CD4-positive, alpha-beta T cell treated with Interleukin-17A for 4 hours (primary cell): ENCODE measurements at regions not wholly inside any gene's neighbourhood (a gene's known extent, or its start where the extent isn't known, plus 50 kb on each side); places are given as distances from the start of the nearest gene placed in this dataset.
A peak's percentile ranks its signal among the peaks of the same experiment; 100 is the strongest.
"Not testable (repeated sequence)": the region's sequence is repeated elsewhere in the genome, so short reads cannot be mapped to it uniquely, and the experiment has no call there.

ENCODE experiments used
- DNase-seq: peaks from one replicate; pipeline ENCODE4 v3.0.0-alpha.2; 2020; ENCODE audit warnings: mixed read lengths

DNA sequence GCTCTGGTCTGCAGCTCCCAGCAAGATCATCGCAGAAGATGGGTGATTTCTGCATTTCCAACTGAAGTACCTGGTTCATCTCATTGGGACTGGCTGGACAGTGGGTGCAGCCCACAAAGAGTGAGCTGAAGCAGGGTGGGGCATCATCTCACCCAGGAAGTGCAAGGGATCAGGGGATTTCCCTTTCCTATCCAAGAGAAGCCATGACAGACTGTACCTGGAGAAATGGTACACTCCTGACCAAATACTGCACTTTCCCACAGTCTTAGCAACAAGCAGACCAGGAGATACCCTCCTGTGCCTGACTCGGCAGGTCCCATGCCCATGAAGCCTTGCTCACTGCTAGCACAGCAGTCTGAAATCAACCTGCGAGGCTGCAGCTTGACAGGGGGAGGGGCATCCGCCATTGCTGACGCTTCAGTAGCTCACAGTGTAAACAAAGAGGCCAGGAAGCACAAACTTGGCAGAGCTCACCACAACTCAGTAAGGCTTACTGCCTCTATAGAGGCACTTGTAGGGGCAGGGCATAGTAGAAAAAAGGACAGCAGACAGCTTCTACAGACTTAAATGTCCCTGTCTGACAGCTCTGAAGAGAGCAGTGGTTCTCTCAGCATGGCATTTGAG lies 60.5 kb downstream of the AREG start:
- DNase-seq, result not testable (repeated sequence)

DNA sequence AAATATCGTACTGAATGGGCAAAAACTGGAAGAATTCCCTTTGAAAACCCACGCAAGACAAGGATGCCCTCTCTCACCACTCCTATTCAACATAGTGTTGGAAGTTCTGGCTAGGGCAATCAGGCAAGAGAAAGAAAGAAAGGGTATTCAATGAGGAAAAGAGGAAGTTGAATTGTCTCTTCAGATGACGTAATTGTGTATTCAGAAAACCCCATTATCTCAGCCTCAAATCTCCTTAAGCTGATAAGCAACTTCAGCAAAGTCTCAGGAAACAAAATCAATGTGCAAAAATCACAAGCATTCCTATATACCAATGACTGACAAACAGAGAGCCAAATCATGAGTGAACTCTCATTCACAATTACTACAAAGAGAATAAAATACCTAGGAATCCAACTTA lies 64.4 kb downstream of the AREG start:
- DNase-seq, result not testable (repeated sequence)

GRCh38 chr4:74516303-74516702 lies 71.4 kb downstream of the AREG start:
- no peak for DNase-seq

- no peak for DNase-seq
Measured at GRCh38 chr4:74517996-74518395, 73.1 kb downstream of the AREG start.

DNA sequence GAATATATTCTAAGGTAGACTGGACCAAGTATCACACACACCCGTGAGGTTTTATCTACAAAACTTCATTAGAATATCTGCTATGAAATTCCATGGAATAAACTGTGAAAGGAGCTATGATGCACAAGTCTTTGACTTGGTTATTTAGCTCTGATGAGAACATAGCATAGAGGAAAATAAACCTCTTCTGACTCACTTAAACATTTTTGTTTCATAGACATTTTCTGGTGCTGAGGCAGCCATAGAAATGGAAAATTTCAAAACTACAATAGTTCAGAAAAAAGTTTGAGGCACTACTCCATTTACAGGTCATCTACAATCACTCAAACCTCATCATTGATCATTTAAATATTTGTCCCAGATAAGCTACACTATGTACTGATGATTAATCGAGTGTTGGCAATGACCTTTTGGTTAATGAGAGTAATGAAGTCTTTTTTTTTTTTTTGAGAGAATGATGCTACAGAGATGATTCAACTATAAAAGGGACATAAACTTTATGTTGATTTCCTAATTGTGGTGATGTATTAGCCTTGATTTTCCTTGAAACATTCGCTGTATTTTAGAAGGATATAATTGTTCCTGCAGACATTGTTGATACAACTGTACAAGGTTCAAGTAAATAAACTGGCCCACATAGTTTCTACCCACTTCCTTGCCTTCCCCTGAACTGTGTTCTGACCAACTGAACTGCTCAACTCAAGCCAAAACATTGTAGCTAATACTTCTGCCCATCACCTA lies 77.5 kb downstream of the AREG start:
- no peak for DNase-seq

DNA sequence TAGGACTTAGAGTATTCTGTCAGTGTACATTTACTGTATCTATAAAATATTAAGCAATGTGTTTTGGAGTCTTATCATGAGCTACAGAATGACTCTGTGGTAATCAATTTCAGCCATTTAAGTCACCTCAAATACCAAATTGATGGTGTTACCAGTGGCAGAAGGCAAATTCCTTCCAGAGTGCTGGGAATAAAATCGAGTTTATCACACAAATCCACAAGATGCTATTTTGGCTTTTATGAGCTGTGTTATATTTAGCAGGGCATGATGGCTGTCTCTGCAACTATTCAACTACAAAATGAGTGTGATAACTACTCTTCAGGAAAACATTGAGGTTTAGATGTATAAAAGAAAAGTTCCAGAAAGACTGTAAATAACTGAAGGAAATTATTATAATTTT lies 78.2 kb downstream of the AREG start:
- no peak for DNase-seq

DNA sequence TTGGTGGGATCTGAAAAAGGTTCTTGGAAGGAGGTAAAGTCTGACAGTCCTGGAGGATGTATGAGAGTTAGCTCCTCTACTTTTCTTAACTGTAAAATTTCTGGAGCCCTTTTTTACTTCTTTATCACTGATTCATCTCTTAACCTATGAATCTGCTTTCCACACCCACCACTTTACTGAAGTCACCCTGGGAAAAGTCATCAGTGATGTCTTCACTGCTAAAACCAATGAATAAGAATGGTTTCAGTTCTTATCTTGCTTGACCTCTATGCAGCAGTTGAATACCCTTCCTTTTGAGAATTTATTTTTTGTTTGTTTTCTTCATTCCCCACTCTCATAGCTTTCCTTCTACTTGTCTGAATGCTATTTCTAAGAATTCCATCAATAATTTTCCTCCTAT lies 80.0 kb downstream of the AREG start:
- no peak for DNase-seq

- no peak for DNase-seq
Measured at GRCh38 chr4:74527049-74527448, 82.1 kb downstream of the AREG start.

DNA sequence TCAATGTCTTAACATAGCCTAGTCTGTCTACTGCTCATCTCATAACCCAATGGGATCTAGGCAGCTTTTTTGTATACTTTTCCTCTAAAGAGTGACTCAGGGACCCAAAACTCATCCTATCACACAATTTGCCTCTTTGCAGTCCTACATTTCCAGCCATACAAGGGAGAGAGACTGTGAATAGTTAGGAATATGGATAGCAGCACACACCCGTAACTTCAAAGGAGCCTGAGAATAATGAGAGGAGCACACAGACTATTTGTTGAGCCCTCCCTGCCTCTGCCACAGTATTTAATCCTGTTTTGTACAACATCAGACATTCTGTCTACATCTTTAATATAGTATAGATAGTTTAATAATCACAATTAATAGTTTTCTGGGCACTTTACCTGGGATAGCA lies 83.2 kb downstream of the AREG start:
- DNase-seq, result no peak

DNA sequence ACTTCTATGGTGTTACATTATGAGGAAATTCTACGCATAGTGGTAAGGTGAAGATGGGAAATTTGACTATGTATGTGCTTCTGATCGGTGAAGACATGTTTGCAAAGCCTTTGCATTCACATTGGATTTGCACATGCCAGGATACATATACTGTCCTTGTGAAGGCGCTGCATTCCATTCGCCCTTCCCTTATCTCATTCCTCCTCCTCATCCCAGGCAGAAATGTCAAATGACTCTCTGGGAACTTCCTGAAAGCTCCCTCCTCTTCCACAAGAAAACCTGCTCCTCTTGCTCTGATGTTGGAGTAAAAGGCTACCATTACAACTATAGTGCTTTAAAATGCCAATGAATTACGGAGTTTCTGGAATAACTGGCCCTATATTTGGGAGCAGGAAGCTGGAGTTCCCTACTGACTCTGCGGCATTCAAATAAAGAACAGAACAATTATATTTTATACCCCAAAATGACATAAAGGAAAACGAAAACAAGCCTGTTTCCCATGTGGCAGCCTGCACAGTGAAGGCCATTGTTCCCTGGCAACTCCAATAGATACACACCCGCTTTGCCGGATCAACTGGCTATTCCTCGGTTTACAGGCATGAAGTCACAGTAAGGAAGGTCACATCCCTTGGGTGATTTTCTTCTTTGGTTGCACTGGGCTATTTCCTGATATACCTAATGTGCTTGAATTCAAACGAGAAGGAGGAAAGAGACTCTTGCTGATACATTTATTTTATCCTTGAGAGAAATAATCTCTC lies 84.5 kb downstream of the AREG start:
- DNase-seq, result no peak

GRCh38 chr4:74531963-74532794 lies 87.2 kb downstream of the AREG start:
- peak; percentile 3 for DNase-seq

DNA sequence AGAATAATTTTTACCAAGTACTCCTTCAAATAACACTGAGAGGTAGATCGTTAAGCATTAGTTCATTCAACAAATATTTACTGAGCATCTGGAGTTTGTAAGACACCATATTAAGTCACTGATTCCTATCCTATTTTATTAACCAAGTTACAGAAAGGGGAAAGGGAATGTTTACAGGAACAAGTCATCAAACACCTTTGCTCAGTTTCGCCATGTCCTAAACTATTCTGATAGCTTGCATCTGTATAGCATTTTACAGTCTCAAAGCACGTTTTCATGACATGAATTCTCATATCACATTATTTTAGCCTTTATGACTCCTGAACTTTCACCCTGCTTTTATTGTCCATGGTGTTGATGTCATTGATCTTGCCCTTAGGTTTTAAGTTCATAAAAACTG lies 89.2 kb downstream of the AREG start:
- no peak for DNase-seq

GRCh38 chr4:74534936-74535335 lies 90.0 kb downstream of the AREG start:
- no peak for DNase-seq

DNA sequence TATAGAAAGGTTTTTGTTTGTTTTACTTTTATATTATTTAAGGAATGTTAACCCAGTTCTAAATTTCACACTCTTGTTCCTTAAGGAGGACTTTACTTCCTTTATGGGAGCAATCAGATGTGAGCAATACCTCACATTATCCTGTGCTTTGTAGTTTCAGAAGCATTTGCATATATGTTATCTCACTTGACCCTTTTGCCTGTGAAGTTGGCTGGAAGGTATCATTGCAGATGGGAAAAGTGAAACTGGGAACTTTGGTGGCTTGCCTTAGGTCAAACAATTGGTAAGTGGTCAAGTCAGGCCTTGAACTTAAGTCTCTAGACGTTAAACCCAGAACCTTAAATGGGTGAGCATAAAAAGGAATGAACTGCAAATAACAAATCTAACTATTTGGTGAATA lies 90.6 kb downstream of the AREG start:
- DNase-seq, result no peak

DNA sequence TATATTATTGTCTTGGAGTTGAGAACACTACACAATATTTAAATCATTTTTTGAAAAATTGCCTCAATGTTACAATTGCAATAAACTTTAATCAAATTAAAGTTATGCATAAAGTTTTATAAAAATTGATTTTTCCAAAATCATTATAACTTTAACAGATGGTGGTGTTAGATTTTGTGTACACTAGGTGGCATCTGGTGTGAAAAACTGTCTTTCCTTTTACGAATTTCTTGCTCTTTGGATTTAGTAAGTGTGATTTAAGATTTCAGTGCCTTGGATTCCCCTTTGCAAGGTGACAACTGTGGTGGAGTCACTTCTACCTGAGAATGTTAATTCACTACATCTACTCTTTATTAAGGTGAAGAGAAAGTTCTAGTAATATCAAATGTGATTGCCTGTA lies 91.6 kb downstream of the AREG start:
- DNase-seq, result no peak

DNA sequence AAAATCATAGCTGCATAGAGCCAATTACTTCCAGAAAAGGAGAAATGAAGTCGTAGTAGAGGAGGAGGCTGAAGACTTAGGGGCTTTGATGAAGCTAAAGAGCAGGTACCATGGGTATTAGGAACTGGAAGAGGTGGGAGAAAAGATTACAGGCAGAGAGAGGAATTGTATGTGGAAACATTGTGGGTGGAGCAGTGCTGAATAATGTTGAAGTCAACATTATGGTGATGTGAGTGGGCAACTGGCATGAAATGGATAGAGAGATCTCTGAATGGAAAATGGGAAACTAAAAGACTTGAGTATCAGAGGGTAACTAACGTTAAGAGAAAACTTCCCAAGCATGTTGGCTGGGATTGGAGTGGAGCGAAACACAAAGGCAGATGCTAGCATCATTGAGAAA lies 92.5 kb downstream of the AREG start:
- no peak for DNase-seq

GRCh38 chr4:74539044-74539790 lies 94.3 kb downstream of the AREG start:
- no peak for DNase-seq

DNA sequence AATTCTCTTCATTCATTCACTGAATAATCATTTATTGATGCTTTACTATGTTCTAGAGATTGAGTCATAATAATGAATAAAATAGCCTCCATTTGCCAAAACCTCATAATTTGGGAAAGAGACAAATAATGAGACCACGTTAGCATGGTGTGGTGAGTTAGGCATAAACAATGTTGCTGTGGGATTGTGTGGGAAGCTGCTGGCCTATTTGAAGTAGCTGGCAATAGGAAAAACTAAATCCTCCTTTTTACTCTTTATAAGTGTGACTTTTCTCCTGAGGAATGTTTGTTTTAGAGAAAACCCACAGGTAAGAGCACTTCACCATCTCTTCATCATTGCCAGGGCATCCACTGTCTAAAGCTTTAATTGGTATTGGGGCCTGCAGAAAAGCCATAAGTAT lies 95.3 kb downstream of the AREG start:
- DNase-seq, result no peak

DNA sequence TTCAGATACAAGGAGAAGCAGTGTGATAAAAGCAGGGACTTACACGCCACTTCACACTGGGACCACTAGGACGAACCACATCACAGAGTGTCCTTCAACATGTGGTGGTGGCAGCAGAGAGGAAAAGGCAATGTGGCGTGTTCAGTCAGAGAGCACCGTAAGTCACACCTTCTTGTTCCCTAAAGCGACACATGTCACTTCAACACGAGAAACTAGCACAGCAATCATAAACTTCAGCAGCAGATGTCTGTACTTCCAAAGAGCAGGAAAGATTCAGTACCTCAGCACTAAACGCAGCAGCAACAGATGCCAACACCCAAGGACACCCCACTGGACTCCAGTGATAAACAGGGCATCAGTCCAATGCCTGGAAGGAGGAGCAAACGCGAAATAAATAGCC lies 96.7 kb downstream of the AREG start:
- no peak for DNase-seq

DNA sequence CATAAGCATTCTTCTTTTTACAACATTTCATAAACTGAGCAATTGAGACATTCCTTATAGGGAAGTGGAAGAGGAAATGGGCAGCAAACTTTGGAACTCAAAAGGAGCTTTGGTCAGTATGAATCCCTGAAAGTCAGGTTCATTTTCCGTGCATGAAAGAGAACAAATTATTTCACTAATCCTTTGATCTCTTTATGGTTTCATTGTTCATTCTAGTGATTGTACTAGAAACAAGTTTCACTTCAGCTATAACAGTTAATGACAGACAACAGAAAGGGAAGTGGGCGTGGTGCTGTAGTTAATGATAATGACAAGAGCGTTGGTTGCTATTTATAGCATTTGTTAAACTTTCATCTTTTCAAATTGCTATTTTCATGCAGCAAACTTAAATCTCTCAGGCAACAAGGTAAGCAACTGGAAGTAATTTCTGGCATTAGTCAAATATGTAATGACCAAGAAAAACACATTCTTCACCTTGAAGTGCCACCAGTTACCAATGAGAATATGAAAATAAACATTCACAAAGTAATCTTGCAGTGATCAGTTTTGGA lies 98.4 kb downstream of the AREG start:
- no peak for DNase-seq

GRCh38 chr4:74543983-74544382 lies 99.0 kb downstream of the AREG start:
- DNase-seq, result no peak
